ENCODE measurements at regions not wholly inside any gene's neighbourhood (a gene's known extent, or its start where the extent isn't known, plus 50 kb on each side); places are given as distances from the start of the nearest gene placed in this dataset.

DNA sequence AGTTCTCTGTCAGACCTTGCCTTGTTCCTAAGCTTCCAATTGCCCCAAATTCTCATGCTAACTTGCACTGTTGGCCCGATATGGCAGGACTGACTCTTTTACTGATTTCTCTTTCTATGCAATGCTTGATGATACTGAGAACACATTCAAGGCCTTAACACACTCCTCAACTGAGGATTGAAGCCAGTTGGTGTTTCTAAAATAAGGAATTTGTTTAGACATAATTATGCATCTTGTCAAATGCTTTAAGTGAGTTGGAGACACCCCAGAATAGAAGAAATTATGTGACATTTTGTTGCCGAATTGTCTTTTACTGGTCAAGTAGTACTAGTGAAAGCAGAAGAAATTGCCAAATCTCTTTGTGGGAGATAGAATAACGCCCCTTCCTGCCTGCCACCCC is 60.0 kb upstream of the THSD7B start (continued):
- TF ChIP-seq, protein P1, sequence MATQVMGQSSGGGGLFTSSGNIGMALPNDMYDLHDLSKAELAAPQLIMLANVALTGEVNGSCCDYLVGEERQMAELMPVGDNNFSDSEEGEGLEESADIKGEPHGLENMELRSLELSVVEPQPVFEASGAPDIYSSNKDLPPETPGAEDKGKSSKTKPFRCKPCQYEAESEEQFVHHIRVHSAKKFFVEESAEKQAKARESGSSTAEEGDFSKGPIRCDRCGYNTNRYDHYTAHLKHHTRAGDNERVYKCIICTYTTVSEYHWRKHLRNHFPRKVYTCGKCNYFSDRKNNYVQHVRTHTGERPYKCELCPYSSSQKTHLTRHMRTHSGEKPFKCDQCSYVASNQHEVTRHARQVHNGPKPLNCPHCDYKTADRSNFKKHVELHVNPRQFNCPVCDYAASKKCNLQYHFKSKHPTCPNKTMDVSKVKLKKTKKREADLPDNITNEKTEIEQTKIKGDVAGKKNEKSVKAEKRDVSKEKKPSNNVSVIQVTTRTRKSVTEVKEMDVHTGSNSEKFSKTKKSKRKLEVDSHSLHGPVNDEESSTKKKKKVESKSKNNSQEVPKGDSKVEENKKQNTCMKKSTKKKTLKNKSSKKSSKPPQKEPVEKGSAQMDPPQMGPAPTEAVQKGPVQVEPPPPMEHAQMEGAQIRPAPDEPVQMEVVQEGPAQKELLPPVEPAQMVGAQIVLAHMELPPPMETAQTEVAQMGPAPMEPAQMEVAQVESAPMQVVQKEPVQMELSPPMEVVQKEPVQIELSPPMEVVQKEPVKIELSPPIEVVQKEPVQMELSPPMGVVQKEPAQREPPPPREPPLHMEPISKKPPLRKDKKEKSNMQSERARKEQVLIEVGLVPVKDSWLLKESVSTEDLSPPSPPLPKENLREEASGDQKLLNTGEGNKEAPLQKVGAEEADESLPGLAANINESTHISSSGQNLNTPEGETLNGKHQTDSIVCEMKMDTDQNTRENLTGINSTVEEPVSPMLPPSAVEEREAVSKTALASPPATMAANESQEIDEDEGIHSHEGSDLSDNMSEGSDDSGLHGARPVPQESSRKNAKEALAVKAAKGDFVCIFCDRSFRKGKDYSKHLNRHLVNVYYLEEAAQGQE (IDR thresholded peaks at IDR 0.05) = no peak
- TF ChIP-seq FOSB (CRISPR knock-in tag; IDR thresholded peaks at IDR 0.05) (no peak), MAZ (IDR thresholded peaks at IDR 0.05; ENCODE audit: borderline replicate concordance, low read depth, low read length) (no peak), GATA3 (IDR thresholded peaks at IDR 0.05; ENCODE audit: borderline replicate concordance) (no peak), JUN (IDR thresholded peaks at IDR 0.05) (no peak)
- TF ChIP-seq, protein P2, sequence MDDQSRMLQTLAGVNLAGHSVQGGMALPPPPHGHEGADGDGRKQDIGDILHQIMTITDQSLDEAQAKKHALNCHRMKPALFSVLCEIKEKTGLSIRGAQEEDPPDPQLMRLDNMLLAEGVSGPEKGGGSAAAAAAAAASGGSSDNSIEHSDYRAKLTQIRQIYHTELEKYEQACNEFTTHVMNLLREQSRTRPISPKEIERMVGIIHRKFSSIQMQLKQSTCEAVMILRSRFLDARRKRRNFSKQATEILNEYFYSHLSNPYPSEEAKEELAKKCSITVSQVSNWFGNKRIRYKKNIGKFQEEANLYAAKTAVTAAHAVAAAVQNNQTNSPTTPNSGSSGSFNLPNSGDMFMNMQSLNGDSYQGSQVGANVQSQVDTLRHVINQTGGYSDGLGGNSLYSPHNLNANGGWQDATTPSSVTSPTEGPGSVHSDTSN (IDR thresholded peaks at IDR 0.05) = no peak

DNA sequence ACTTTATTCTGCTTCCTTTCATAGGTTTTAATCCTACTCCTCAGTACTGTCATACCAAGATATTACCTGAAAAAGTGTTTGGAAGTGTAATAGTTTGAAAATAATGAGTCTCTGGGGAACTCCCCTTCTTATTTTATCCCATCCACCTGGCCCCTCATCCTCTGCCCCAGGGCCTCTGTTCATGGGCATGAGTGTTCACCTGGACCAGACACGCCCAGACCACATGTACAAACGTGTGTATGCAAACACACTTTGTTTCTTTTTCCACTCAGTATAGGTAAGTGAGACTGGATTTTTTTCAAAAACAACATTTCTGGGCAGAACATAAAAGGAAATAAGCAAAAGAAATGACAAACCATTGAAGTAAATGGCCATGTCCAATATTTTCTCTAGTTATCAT is 62.1 kb upstream of the THSD7B start:
- no peak for ATAC-seq
- 2% methylated on average over 2 of the region's 2 CpGs for WGBS (ENCODE audit: missing lambda C conversion rate)
- H3K4me3 ChIP-seq = no peak overlapping the region
- ChIA-PET CTCF (no interaction called here), POLR2A (no interaction called here)
- H3K9me3 ChIP-seq = no peaks in the 10 kb centered on the region
- TF ChIP-seq HOXB5 (CRISPR knock-in tag; IDR thresholded peaks at IDR 0.05) = no peak
- TF ChIP-seq HOXB13 (CRISPR knock-in tag; IDR thresholded peaks at IDR 0.05; ENCODE audit: low read depth) = no peak
- TF ChIP-seq, protein P3, sequence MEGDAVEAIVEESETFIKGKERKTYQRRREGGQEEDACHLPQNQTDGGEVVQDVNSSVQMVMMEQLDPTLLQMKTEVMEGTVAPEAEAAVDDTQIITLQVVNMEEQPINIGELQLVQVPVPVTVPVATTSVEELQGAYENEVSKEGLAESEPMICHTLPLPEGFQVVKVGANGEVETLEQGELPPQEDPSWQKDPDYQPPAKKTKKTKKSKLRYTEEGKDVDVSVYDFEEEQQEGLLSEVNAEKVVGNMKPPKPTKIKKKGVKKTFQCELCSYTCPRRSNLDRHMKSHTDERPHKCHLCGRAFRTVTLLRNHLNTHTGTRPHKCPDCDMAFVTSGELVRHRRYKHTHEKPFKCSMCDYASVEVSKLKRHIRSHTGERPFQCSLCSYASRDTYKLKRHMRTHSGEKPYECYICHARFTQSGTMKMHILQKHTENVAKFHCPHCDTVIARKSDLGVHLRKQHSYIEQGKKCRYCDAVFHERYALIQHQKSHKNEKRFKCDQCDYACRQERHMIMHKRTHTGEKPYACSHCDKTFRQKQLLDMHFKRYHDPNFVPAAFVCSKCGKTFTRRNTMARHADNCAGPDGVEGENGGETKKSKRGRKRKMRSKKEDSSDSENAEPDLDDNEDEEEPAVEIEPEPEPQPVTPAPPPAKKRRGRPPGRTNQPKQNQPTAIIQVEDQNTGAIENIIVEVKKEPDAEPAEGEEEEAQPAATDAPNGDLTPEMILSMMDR (IDR thresholded peaks at IDR 0.05) = no peak
- TF ChIP-seq MAZ (IDR thresholded peaks at IDR 0.05; ENCODE audit: borderline replicate concordance, low read depth, low read length) = no peak
- no peak for FAIRE-seq
- no peaks in the 10 kb centered on the region for H3K4me1 ChIP-seq
- DNase-seq (ENCODE audit: low read depth in 1 of 2, low spot score in 1 of 2) = no peak
- no peak overlapping the region for H3K27ac ChIP-seq
- no peak overlapping the region for H3K4me2 ChIP-seq

DNA sequence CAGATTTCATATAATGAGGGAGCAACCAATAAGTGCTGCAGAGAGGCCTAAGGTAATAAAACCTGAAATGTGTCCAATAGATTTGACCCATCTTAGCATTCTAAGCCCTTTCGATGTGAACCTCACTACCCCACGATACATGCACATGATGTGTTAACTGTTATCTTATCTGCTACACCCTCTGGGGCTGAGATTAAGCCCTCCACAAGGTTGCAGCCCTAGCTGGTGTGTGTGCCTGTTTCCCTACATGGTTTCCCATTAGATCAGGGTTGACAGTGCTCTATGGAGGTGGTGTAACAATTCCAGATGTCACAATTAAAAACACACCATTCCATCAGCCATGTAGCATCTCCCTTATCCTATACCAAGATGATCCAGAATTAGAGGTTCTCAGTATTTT is 68.9 kb upstream of the THSD7B start:
- no peak for TF ChIP-seq HEYL (CRISPR knock-in tag; IDR thresholded peaks at IDR 0.05)
- no peak for TF ChIP-seq JUNB (IDR thresholded peaks at IDR 0.05)
- TF ChIP-seq, protein P4, sequence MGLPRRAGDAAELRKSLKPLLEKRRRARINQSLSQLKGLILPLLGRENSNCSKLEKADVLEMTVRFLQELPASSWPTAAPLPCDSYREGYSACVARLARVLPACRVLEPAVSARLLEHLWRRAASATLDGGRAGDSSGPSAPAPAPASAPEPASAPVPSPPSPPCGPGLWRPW (IDR thresholded peaks at IDR 0.05) = no peak
- TF ChIP-seq EHMT2 (IDR thresholded peaks at IDR 0.05; ENCODE audit: low read depth) = no peak
- TF ChIP-seq CEBPB (IDR thresholded peaks at IDR 0.05) = no peak
- TF ChIP-seq GATA3 (IDR thresholded peaks at IDR 0.05; ENCODE audit: borderline replicate concordance) = no peak
- TF ChIP-seq RAD21 (conservative IDR thresholded peaks at IDR 0.05 in 1 of 2, IDR thresholded peaks at IDR 0.05 in 1 of 2) = no peak
- TF ChIP-seq SMC3 (IDR thresholded peaks at IDR 0.05) = no peak
- TF ChIP-seq, protein P5, sequence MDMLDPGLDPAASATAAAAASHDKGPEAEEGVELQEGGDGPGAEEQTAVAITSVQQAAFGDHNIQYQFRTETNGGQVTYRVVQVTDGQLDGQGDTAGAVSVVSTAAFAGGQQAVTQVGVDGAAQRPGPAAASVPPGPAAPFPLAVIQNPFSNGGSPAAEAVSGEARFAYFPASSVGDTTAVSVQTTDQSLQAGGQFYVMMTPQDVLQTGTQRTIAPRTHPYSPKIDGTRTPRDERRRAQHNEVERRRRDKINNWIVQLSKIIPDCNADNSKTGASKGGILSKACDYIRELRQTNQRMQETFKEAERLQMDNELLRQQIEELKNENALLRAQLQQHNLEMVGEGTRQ (IDR thresholded peaks at IDR 0.05) = no peak
- TF ChIP-seq BHLHE40 (IDR thresholded peaks at IDR 0.05; ENCODE audit: low read depth, low read length) = no peak
- TF ChIP-seq EHF (CRISPR knock-in tag; IDR thresholded peaks at IDR 0.05) = no peak
- no peak for TF ChIP-seq HOXA7 (CRISPR knock-in tag; IDR thresholded peaks at IDR 0.05)
- TF ChIP-seq, protein P6, sequence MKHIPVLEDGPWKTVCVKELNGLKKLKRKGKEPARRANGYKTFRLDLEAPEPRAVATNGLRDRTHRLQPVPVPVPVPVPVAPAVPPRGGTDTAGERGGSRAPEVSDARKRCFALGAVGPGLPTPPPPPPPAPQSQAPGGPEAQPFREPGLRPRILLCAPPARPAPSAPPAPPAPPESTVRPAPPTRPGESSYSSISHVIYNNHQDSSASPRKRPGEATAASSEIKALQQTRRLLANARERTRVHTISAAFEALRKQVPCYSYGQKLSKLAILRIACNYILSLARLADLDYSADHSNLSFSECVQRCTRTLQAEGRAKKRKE (CRISPR knock-in tag; IDR thresholded peaks at IDR 0.05; ENCODE audit: low read depth) = no peak
- H3K27ac ChIP-seq = no peak overlapping the region
- H3K9me3 ChIP-seq = no peaks in the 10 kb centered on the region; the same call in 2 of the 3 replicates
- ATAC-seq (no peak), FAIRE-seq (no peak), DNase-seq (ENCODE audit: low read depth in 1 of 2, low spot score in 1 of 2) (no peak)
- H3K4me3 ChIP-seq = no peak overlapping the region
- ChIA-PET POLR2A (no interaction called here), CTCF (no interaction called here)
- WGBS (ENCODE audit: missing lambda C conversion rate) = 0% methylated on average over 2 of the region's 2 CpGs
- no peak overlapping the region for H3K4me2 ChIP-seq
- H3K4me1 ChIP-seq = no peaks in the 10 kb centered on the region

All from A549 (cell line).